Left lung (tissue), 4 donors: ENCODE measurements at regions not wholly inside any gene's neighbourhood (a gene's known extent, or its start where the extent isn't known, plus 50 kb on each side); places are given as distances from the start of the nearest gene placed in this dataset.

Experiments
- ATAC-seq: fragments of 200-7000 bp; cut with Tn5 transposase; one replicate; pipeline ENCODE4 v1.9.1; 2020; ENCODE audit warnings: moderate library complexity
- DNase-seq, 4 donors: peaks; one replicate each; pipeline ENCODE4 v3.0.0-alpha.2; 2013 to 2020
- H3K27ac ChIP-seq, 2 donors: fragments of 200-600 bp; sonication (generic) in 1 of 2; one replicate each; pipeline versions ENCODE4 v1.5.0 to v1.8.0; 2020 to 2021
- H3K27me3 ChIP-seq, 2 donors: fragments of 200-600 bp; sonication (generic) in 1 of 2; one replicate each; pipeline versions ENCODE4 v1.5.0 to v1.8.0; 2020 to 2021
- H3K36me3 ChIP-seq, 2 donors: fragments of 200-600 bp; sonication (generic) in 1 of 2; one replicate each; pipeline versions ENCODE4 v1.5.0 to v1.8.0; 2020 to 2021
- H3K4me1 ChIP-seq, 2 donors: fragments of 200-600 bp; one replicate each; pipeline ENCODE4 v1.8.0; 2021
- H3K4me3 ChIP-seq, 2 donors: fragments of 200-600 bp; sonication (generic) in 1 of 2; one replicate each; pipeline versions ENCODE4 v1.5.0 to v1.8.0; 2020 to 2021; ENCODE audit warnings: mild to moderate bottlenecking in 1 of 2
- H3K9me3 ChIP-seq, 2 donors: fragments of 200-600 bp; sonication (generic) in 1 of 2; one replicate each; pipeline versions ENCODE4 v1.5.0 to v1.8.0; 2020 to 2021
- CTCF ChIP-seq, 2 donors: fragments of 200-600 bp; sonication (generic) in 1 of 2; IDR thresholded peaks; one replicate each; pipeline versions ENCODE4 v1.5.0 to v1.8.0; 2021; ENCODE audit warnings: antibody characterized with exemption in 2 of 2
- intact Hi-C, 2 donors: fragments of 100-400 bp; cut with DNase I; formaldehyde crosslinking; loops; one replicate each; pipeline versions ENCODE4 v1.11.2 to v1.14.2; 2022
- donor health status: DM: no; HTN: yes; CAD: no.
- donor health status: DM: no; HTN: no; CAD: no.

GRCh38 chr2:183614799-183615435, 490.7 kb downstream of the NUP35 start:
- Histone ChIP-seq H3K4me1 (no peaks in the 10 kb centered on the region), H3K4me3 (no peak overlapping the region), H3K27me3 (no peaks in the 10 kb centered on the region), H3K27ac (no peak overlapping the region), H3K9me3 (peaks cover 0 to 24% of the 10 kb centered on the region in 2 donors), H3K36me3 (no peaks in the 10 kb centered on the region)
- intact Hi-C loops, result no loop called here
- DNase-seq (no peak), ATAC-seq (peak; percentile 38)
- TF ChIP-seq CTCF (IDR thresholded peaks at IDR 0.05), result no peak

- Histone ChIP-seq H3K36me3 (no peaks in the 10 kb centered on the region), H3K27me3 (no peaks in the 10 kb centered on the region), H3K4me3 (no peak overlapping the region), H3K9me3 (peaks cover 0 to 15% of the 10 kb centered on the region in 2 donors), H3K4me1 (no peaks in the 10 kb centered on the region), H3K27ac (no peak overlapping the region)
- intact Hi-C loops, result no loop called here
- TF ChIP-seq CTCF (IDR thresholded peaks at IDR 0.05), result no peak
- DNase-seq (no peak), ATAC-seq (no peak)
Observed at GRCh38 chr2:183623227-183623626, 499.0 kb downstream of the NUP35 start.

- no peak overlapping the region for H3K4me3 ChIP-seq
- H3K27me3 ChIP-seq, result no peaks in the 10 kb centered on the region
- intact Hi-C loops, result no loop called here
- no peaks in the 10 kb centered on the region for H3K36me3 ChIP-seq
- no peak for DNase-seq
- H3K4me1 ChIP-seq, result no peaks in the 10 kb centered on the region
- no peak for TF ChIP-seq CTCF (IDR thresholded peaks at IDR 0.05)
- no peaks in the 10 kb centered on the region for H3K9me3 ChIP-seq
- no peak overlapping the region for H3K27ac ChIP-seq
- peak; percentile 38 for ATAC-seq
Observed at GRCh38 chr2:183630964-183631363, 506.7 kb downstream of the NUP35 start.

- H3K4me1 ChIP-seq, result no peaks in the 10 kb centered on the region
- no peak for TF ChIP-seq CTCF (IDR thresholded peaks at IDR 0.05)
Observed at GRCh38 chr2:183656121-183656520, 531.9 kb downstream of the NUP35 start.

GRCh38 chr2:183665425-183665824, 541.2 kb downstream of the NUP35 start:
- Histone ChIP-seq H3K27ac (no peak overlapping the region), H3K36me3 (no peaks in the 10 kb centered on the region), H3K4me1 (no peaks in the 10 kb centered on the region), H3K27me3 (no peaks in the 10 kb centered on the region), H3K4me3 (no peak overlapping the region), H3K9me3 (no peaks in the 10 kb centered on the region)
- intact Hi-C loops, result no loop called here
- DNase-seq, result no peak
- ATAC-seq, result no peak
- no peak for TF ChIP-seq CTCF (IDR thresholded peaks at IDR 0.05)

More at GRCh38 chr2:183656121-183656520, 531.9 kb downstream of the NUP35 start:
- ATAC-seq (no peak), DNase-seq (no peak)
- Histone ChIP-seq H3K4me3 (no peak overlapping the region), H3K9me3 (peaks cover 0 to 6% of the 10 kb centered on the region in 2 donors), H3K27me3 (no peaks in the 10 kb centered on the region), H3K36me3 (no peaks in the 10 kb centered on the region), H3K27ac (no peak overlapping the region)
- intact Hi-C loops, result no loop called here
